ENCODE measurements at regions not wholly inside any gene's neighbourhood (a gene's known extent, or its start where the extent isn't known, plus 50 kb on each side); places are given as distances from the start of the nearest gene placed in this dataset.
"Not testable (repeated sequence)": the region's sequence is repeated elsewhere in the genome, so short reads cannot be mapped to it uniquely, and the experiment has no call there.

DNA sequence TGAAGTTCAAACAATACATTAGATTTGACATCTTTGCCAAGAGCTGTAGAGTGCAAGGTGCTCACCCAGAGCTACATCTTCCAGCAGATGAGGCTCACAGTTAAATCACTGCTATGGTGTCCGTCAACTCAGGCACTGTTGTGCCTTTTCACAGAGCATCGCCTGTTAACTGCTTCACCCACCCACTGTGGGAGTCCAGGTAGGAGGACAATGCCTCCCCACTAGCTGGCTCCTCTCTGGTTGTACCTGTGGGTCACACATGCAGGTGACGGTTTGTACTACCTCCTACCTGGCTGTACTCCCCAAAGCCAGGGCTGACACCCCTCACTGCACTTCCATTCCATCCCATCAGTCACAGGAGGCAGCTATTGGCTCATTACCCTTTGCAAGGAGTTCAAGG lies 84.6 kb upstream of the TOP3B start:
- H3K4me3 ChIP-seq (ENCODE audit: low read length): no peak overlapping the region
- no peak overlapping the region for H3K9ac ChIP-seq (ENCODE audit: low read depth, low read length)
- peaks cover 98% of the 10 kb centered on the region for H3K27me3 ChIP-seq (ENCODE audit: insufficient read depth, low read length)

DNA sequence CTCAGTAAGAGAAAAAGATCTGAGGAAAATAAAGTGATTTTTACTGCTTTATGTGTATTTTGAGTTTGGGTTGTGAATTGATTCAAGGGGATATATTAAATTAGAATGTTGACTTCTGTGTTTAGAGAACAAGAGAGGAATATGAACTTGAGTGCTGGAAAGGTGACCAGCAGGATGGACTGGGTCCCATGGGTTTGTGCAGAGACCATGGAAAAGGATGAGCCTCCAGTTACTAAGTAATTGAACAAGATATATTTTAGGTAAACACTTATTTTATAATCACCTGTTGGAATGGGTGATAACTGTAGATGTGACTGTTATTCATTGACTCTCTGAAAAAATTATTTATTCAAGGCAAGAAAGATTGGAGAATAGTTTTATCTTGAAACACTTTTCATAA lies 82.0 kb upstream of the TOP3B start:
- Histone ChIP-seq H3K4me3 (ENCODE audit: low read length) (no peak overlapping the region), H3K27me3 (ENCODE audit: insufficient read depth, low read length) (peaks cover 96% of the 10 kb centered on the region), H3K27ac (ENCODE audit: low read length) (no peak overlapping the region), H3K36me3 (ENCODE audit: insufficient read depth, low read depth, low read length) (no peaks in the 10 kb centered on the region), H3K9me3 (ENCODE audit: insufficient read depth, low read depth, low read length) (no peaks in the 10 kb centered on the region), H3K9ac (ENCODE audit: low read depth, low read length) (no peak overlapping the region), H3K4me1 (ENCODE audit: insufficient read depth, low read length) (no peaks in the 10 kb centered on the region)

More for the DNA sequence above, 84.6 kb upstream of the TOP3B start:
- H3K9me3 ChIP-seq (ENCODE audit: insufficient read depth, low read depth, low read length): no peaks in the 10 kb centered on the region
- H3K36me3 ChIP-seq (ENCODE audit: insufficient read depth, low read depth, low read length): no peaks in the 10 kb centered on the region
- H3K4me1 ChIP-seq (ENCODE audit: insufficient read depth, low read length): no peaks in the 10 kb centered on the region
- no peak overlapping the region for H3K27ac ChIP-seq (ENCODE audit: low read length)

DNA sequence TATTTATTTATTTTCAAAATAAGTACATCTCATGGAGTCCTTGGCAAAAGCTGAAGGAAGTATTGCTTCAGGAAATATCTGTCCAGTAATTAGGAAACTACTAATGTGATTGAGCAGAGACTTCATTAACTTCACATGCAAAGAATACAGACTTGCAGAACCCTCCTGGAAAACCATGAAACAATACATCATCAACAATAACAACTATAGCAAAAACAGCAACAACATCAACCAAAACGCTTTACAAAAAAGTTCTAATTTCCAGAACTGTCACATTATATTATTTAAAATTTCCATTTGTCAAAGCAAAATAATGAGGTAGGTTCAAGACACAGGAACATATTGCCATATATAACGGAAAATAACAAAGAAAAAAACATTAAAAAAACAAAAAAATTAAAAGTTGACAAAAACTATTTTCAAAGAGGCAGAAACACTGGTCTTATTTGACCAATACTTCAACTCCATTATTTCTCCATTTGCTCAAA lies 79.8 kb upstream of the TOP3B start:
- no peak overlapping the region for H3K4me3 ChIP-seq (ENCODE audit: low read length)
- H3K36me3 ChIP-seq (ENCODE audit: insufficient read depth, low read depth, low read length): no peaks in the 10 kb centered on the region
- no peaks in the 10 kb centered on the region for H3K9me3 ChIP-seq (ENCODE audit: insufficient read depth, low read depth, low read length)
- H3K27ac ChIP-seq (ENCODE audit: low read length): no peak overlapping the region
- peaks cover 4% of the 10 kb centered on the region; the same call in 1 of the 2 replicates for H3K4me1 ChIP-seq (ENCODE audit: insufficient read depth, low read length)
- no peak overlapping the region for H3K9ac ChIP-seq (ENCODE audit: low read depth, low read length)
- peaks cover 96% of the 10 kb centered on the region for H3K27me3 ChIP-seq (ENCODE audit: insufficient read depth, low read length)

DNA sequence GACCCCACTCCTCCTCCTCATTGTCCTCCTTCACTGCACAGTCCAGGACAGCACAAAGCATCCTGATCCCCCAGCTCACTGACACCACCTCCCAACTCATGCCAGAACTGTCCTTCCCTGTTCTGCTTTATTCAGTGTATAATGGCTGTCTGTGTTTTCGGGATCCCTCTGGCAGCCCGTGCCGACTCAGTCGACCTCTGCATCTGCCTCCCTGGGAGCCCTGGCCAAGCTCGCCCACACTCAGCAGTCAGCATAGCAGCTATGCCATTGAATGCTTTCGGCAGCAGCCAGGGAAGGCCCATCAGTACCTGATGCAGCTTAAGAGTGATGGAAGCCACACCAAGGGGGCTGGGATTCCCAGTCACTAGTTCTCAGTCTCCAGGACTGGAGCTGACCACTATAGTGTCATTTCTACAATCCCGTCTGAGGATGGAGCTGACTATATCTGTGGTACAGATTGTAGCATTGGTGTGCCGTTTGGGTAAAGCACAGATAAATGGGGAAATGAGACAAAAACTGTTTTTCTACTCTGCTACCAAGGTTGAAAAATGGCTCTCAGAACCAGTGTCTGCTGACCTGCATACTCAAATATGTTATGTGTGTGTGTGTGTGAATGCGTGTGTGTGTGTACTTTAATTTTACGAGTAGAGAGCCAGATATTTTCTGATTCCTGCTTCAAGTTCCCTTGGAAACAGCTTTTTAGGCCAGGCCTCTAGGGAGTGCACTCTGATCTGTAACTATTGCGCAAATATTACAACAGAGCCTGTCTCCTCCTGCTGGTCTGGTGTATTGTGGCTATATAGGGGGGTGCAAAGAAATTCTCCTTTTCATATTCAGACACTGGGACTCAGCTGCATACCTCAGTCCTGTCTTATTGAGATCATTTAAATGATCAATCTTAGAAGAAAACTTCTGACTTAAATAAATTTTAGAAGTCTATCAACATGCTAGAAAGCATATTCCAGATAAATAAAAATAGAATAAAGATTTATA lies 78.8 kb upstream of the TOP3B start:
- Histone ChIP-seq H3K27me3 (ENCODE audit: insufficient read depth, low read length) (peaks cover 96% of the 10 kb centered on the region), H3K27ac (ENCODE audit: low read length) (no peak overlapping the region), H3K4me3 (ENCODE audit: low read length) (no peak overlapping the region)

DNA sequence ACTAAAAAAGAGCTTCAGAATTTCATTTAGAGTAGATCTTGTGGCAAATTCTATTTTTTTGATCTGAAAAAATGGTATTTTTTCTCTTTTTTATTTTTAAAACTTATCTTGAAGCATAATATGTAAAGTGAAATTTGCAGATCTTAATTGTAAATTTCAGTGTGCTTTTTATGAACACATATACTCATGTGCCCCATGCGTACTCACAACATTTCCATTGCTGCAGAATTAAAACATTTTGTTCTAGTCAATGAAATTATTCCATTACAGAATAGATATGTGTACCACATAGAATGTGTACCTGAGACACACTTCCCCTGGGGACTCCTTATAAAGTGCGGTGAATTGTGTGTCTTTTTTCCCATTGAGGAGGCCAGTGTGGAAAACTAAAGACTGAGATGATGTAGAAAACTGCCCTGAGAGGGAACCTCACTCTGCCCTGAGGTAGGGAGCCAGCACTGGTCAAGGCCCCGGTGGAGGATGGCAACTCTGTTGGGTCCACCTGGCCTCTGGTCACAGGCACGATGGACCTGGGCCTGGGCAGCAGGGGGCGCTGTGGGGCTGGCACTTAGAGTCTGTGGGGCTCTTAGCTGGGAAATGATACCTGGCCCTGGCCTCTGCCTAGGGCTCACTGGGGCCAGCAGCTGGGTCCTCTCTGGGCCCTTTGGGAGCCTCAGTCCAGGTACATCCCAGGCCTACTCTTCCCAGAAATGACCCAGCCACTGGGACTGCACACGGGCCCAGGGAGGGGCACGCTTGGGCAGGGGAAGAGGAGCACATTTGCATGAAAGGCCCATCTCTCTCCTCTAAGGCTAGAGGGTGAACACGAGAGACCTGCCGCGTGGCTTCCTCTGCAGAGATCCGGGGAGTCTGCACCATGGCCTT lies 77.9 kb upstream of the TOP3B start:
- Histone ChIP-seq H3K9me3 (ENCODE audit: insufficient read depth, low read depth, low read length) (no peaks in the 10 kb centered on the region), H3K27ac (ENCODE audit: low read length) (no peak overlapping the region), H3K4me1 (ENCODE audit: insufficient read depth, low read length) (peaks cover 6% of the 10 kb centered on the region; the same call in 1 of the 2 replicates), H3K4me3 (ENCODE audit: low read length) (no peak overlapping the region), H3K36me3 (ENCODE audit: insufficient read depth, low read depth, low read length) (no peaks in the 10 kb centered on the region), H3K9ac (ENCODE audit: low read depth, low read length) (no peak overlapping the region), H3K27me3 (ENCODE audit: insufficient read depth, low read length) (peaks cover 96% of the 10 kb centered on the region)

More for the DNA sequence above, 78.8 kb upstream of the TOP3B start:
- Histone ChIP-seq H3K4me1 (ENCODE audit: insufficient read depth, low read length) (peaks cover 6% of the 10 kb centered on the region; the same call in 1 of the 2 replicates), H3K36me3 (ENCODE audit: insufficient read depth, low read depth, low read length) (no peaks in the 10 kb centered on the region), H3K9ac (ENCODE audit: low read depth, low read length) (no peak overlapping the region), H3K9me3 (ENCODE audit: insufficient read depth, low read depth, low read length) (no peaks in the 10 kb centered on the region)

DNA sequence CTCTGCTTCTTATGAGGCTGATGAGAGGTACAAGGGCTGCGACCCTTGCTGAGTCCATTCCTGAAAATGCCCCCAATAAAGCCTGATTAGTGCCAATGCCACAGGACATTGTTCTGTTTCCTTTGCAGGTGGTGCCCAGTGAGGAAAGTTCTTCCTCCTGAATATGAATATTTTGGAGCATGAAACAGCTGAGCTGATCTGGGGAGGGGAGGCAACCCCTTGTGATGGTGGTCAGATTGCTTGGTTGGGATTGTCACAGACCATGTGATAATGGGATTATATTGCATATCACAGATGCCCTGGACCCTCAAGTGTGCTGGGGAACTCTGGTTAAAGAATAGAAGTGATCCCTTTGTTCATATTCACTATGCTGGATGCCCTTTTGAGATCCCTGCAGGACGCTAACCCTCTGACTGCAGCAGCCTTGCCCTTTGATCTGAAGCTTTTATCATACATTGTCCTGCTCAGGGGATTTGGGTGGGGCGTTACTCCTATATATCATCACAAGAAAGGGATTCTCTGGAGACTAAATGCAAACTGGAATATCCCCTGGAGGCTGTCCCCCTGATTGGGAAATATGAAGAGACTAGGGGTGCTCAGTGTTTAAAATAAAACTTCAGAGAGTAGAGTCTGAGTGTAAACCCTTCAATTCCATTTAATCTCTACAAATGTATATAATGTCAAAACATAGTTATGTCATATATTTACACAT lies 76.9 kb upstream of the TOP3B start:
- Histone ChIP-seq H3K27me3 (ENCODE audit: insufficient read depth, low read length) (peaks cover 90% of the 10 kb centered on the region), H3K27ac (ENCODE audit: low read length) (no peak overlapping the region)

DNA sequence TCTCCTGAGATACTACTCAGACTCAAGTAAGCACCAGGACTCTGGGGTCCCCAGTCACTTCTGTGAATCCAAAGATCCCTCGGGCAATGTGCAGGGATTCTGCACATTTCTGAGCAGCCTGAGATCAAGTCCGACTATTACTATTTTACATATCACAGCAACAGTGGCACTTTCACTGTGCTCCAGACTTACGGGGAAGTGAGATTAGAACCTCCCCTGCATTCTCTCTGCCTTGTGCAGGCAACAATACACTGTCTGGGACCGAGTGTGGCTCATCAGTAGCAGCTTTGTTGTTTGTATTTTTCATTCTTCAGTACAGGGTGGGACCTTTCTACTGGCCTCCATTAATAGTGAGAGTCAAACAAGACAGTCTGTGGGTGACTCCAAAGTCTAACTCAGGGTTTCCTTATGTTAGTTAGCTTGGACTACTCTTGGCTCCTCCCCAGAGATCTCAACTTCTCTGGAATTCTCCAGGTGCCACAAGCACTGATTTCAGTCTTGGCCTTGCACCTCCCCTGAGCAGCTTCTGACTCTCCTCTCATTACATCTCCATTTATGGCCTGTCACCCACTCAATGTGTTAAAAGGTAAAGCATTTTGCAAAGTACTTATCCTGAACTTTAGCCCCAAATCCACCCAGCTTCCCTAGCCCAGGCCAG lies 76.2 kb upstream of the TOP3B start:
- Histone ChIP-seq H3K4me1 (ENCODE audit: insufficient read depth, low read length) (peaks cover 6% of the 10 kb centered on the region; the same call in 1 of the 2 replicates), H3K27ac (ENCODE audit: low read length) (no peak overlapping the region), H3K9me3 (ENCODE audit: insufficient read depth, low read depth, low read length) (no peaks in the 10 kb centered on the region), H3K36me3 (ENCODE audit: insufficient read depth, low read depth, low read length) (no peaks in the 10 kb centered on the region), H3K9ac (ENCODE audit: low read depth, low read length) (no peak overlapping the region), H3K4me3 (ENCODE audit: low read length) (no peak overlapping the region), H3K27me3 (ENCODE audit: insufficient read depth, low read length) (peaks cover 91% of the 10 kb centered on the region)

More for the DNA sequence above, 76.9 kb upstream of the TOP3B start:
- 0 out of 2 replicates have a peak overlapping the region, but pooled peaks have one; percentile 21 for H3K4me3 ChIP-seq (ENCODE audit: low read length)
- no peak overlapping the region for H3K9ac ChIP-seq (ENCODE audit: low read depth, low read length)
- H3K4me1 ChIP-seq (ENCODE audit: insufficient read depth, low read length): peaks cover 6% of the 10 kb centered on the region; the same call in 1 of the 2 replicates
- H3K9me3 ChIP-seq (ENCODE audit: insufficient read depth, low read depth, low read length): no peaks in the 10 kb centered on the region
- no peaks in the 10 kb centered on the region for H3K36me3 ChIP-seq (ENCODE audit: insufficient read depth, low read depth, low read length)

DNA sequence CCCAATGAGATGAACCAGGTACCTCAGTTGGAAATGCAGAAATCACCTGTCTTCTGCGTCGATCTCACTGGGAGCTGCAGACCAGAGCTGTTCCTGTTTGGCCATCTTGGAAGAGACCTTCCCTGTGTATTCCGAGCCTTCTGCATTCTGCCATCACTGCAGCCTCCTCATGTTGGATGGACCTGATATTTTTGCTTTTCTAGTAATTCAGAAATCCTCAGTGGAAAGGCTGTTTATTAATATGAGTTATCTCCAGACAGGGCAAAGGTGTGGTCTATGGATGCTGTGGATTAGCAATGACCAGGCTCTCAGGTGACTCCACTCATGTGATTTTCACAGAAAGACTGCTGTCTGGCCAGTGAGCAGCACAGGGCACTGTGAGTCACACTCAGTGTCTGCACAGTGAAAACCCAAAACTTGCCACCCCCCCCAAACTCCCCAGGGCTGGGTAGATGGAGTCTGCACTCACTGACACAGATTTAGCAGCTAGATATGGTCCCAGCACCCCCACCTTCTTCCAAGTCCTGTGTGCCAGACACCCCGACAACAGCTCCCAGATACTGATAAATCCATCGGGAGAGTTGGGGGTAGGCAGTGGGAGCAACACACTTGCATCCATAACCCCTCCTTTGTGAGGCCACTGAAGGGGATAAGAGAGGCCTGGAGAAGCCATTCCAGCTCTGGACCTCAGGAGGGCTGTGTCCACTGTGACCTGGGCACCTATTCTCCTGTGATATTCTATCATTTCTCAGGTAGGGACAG lies 75.2 kb upstream of the TOP3B start:
- H3K27ac ChIP-seq (ENCODE audit: low read length): no peak overlapping the region
- no peak overlapping the region for H3K4me3 ChIP-seq (ENCODE audit: low read length)
- no peaks in the 10 kb centered on the region for H3K36me3 ChIP-seq (ENCODE audit: insufficient read depth, low read depth, low read length)
- no peaks in the 10 kb centered on the region for H3K9me3 ChIP-seq (ENCODE audit: insufficient read depth, low read depth, low read length)
- peaks cover 93% of the 10 kb centered on the region for H3K27me3 ChIP-seq (ENCODE audit: insufficient read depth, low read length)
- H3K9ac ChIP-seq (ENCODE audit: low read depth, low read length): no peak overlapping the region
- peaks cover 6% of the 10 kb centered on the region; the same call in 1 of the 2 replicates for H3K4me1 ChIP-seq (ENCODE audit: insufficient read depth, low read length)

DNA sequence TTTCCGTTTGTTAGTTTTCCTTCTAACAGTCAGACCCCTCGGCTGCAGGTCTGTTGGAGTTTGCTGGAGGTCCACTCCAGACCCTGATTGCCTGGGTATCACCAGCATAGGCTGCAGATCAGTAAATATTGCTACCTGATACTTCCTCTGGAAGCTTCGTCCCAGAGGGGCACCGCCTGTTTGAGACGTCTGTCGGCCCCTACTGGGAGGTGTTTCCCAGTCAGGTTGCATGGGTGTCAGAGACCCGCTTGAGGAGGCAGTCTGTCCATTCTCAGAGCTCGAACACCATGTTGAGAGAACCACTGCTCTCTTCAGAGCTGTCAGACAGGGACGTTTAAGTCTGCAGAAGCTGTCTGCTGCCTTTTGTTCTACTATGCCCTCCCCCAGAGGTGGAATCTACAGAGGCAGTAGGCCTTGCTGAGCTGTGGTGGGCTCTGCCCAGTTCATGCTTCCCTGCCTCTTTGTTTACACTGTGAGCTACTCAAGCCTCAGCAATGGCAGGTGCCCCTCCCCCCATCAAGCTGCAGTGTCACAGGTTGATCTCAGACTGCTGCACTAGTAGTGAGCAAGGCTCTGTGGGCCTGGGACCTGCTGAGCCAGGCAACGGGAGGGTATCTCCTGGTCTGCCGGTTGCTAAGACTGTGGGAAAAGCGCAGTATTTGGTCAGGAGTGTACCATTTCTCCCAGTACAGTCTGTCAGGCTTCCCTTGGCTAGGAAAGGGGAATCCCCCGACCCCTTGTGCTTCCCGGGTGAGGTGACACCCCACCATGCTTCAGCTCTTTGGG lies 74.4 kb upstream of the TOP3B start:
- not testable (repeated sequence) for H3K4me1 ChIP-seq (ENCODE audit: insufficient read depth, low read length); H3K4me3 ChIP-seq (ENCODE audit: low read length); H3K27ac ChIP-seq (ENCODE audit: low read length); H3K36me3 ChIP-seq (ENCODE audit: insufficient read depth, low read depth, low read length); H3K9me3 ChIP-seq (ENCODE audit: insufficient read depth, low read depth, low read length); H3K9ac ChIP-seq (ENCODE audit: low read depth, low read length)
- peaks cover 93% of the 10 kb centered on the region for H3K27me3 ChIP-seq (ENCODE audit: insufficient read depth, low read length)
